ENCODE measurements at regions not wholly inside any gene's neighbourhood (a gene's known extent, or its start where the extent isn't known, plus 50 kb on each side); places are given as distances from the start of the nearest gene placed in this dataset.

DNA sequence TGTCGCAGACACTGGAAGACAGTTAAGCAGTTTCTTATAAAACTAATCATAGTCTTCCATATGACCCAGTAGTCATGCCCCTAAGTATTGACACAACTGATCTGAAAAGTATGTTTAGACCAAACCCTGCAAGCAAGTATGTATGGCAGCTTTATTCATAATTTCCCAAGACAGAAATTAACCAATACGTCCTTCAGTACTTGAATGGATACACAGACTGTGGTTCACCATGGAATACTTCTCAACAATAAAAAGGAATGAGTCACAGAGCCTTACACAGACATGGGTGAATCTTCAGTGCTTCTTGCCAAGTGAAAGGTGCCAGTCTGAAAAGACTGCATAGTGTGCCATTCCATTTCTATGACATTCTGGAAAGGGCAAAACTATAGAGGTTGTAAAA, 50.2 kb upstream of the AKR1E2 start:
- Histone ChIP-seq H3K27ac (replicated peaks) (no peak overlapping the region), H3K4me3 (replicated peaks; ENCODE audit: insufficient read depth, low read length) (no peak overlapping the region), H3K27me3 (ENCODE audit: insufficient read depth, poor library complexity, severe bottlenecking) (no peaks in the 10 kb centered on the region)
- no peak for DNase-seq (ENCODE audit: low read depth in 1 of 2, low spot score in 1 of 2)
- TF ChIP-seq, protein P1, sequence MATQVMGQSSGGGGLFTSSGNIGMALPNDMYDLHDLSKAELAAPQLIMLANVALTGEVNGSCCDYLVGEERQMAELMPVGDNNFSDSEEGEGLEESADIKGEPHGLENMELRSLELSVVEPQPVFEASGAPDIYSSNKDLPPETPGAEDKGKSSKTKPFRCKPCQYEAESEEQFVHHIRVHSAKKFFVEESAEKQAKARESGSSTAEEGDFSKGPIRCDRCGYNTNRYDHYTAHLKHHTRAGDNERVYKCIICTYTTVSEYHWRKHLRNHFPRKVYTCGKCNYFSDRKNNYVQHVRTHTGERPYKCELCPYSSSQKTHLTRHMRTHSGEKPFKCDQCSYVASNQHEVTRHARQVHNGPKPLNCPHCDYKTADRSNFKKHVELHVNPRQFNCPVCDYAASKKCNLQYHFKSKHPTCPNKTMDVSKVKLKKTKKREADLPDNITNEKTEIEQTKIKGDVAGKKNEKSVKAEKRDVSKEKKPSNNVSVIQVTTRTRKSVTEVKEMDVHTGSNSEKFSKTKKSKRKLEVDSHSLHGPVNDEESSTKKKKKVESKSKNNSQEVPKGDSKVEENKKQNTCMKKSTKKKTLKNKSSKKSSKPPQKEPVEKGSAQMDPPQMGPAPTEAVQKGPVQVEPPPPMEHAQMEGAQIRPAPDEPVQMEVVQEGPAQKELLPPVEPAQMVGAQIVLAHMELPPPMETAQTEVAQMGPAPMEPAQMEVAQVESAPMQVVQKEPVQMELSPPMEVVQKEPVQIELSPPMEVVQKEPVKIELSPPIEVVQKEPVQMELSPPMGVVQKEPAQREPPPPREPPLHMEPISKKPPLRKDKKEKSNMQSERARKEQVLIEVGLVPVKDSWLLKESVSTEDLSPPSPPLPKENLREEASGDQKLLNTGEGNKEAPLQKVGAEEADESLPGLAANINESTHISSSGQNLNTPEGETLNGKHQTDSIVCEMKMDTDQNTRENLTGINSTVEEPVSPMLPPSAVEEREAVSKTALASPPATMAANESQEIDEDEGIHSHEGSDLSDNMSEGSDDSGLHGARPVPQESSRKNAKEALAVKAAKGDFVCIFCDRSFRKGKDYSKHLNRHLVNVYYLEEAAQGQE (IDR thresholded peaks at IDR 0.05; ENCODE audit: insufficient replicate concordance, low read depth): no peak
- TF ChIP-seq SPI1 (IDR thresholded peaks at IDR 0.05; ENCODE audit: borderline replicate concordance, low read depth) (no peak), GABPA (IDR thresholded peaks at IDR 0.05; ENCODE audit: low read depth) (no peak), POLR2AphosphoS5 (IDR thresholded peaks at IDR 0.05; ENCODE audit: low read depth) (no peak)
- TF ChIP-seq, protein P2, sequence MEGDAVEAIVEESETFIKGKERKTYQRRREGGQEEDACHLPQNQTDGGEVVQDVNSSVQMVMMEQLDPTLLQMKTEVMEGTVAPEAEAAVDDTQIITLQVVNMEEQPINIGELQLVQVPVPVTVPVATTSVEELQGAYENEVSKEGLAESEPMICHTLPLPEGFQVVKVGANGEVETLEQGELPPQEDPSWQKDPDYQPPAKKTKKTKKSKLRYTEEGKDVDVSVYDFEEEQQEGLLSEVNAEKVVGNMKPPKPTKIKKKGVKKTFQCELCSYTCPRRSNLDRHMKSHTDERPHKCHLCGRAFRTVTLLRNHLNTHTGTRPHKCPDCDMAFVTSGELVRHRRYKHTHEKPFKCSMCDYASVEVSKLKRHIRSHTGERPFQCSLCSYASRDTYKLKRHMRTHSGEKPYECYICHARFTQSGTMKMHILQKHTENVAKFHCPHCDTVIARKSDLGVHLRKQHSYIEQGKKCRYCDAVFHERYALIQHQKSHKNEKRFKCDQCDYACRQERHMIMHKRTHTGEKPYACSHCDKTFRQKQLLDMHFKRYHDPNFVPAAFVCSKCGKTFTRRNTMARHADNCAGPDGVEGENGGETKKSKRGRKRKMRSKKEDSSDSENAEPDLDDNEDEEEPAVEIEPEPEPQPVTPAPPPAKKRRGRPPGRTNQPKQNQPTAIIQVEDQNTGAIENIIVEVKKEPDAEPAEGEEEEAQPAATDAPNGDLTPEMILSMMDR (IDR thresholded peaks at IDR 0.05; ENCODE audit: insufficient read depth, low read length): no peak

DNA sequence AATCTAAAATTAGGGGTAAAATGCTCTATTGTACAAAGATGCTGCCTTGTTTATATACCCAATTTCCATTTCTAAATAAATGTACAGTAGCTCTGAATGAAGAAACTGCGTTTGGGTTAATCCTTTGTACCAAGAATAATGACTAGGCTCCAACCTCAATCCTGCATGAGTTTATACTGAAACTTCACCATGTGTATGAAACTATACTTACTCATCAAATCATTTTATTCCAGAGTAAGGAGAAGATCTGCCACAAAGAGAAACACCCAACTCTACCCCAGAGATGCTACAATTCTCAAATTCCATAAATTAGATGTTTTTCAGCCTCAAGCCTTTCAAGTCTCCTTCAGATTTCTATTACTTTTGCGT, 53.8 kb upstream of the AKR1E2 start:
- H3K27ac ChIP-seq (replicated peaks): no peak overlapping the region
- TF ChIP-seq GABPA (IDR thresholded peaks at IDR 0.05; ENCODE audit: low read depth) (no peak), SPI1 (IDR thresholded peaks at IDR 0.05; ENCODE audit: borderline replicate concordance, low read depth) (no peak), POLR2AphosphoS5 (IDR thresholded peaks at IDR 0.05; ENCODE audit: low read depth) (no peak)
- TF ChIP-seq, protein P2 (IDR thresholded peaks at IDR 0.05; ENCODE audit: insufficient read depth, low read length): no peak
- TF ChIP-seq, protein P1 (IDR thresholded peaks at IDR 0.05; ENCODE audit: insufficient replicate concordance, low read depth): no peak
- no peaks in the 10 kb centered on the region for H3K27me3 ChIP-seq (ENCODE audit: insufficient read depth, poor library complexity, severe bottlenecking)
- no peak overlapping the region for H3K4me3 ChIP-seq (replicated peaks; ENCODE audit: insufficient read depth, low read length)
- no peak for DNase-seq (ENCODE audit: low read depth in 1 of 2, low spot score in 1 of 2)

DNA sequence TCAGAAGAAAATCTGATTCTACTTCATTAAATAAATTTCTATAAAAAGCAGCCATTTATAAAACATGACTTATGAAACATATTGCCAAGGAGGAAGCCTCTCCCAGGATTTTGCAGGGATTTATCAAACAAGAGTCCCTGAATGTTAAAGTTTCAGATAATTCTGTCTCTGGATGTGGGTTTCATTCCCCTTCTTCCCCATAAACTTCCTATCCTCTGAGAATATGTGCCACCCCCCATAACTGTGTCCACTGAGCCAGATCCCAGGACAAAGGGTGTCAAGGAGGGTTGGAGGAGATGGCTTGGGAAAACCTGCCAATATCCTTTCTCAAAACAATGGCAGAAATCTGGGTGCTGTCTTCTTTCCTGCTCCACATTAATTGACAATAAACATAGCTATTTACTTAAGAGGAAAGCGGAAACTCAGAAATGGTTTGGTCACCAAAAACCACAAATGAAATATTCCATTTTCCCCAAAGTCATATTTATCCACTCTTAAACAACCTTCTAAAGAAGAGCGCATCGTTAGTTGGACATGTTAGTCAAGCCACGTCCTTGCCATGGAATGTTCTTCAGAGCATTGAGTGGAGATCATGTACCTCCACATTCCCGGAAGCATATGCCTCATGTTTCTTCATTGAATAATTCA, 54.3 kb upstream of the AKR1E2 start:
- no peaks in the 10 kb centered on the region for H3K27me3 ChIP-seq (ENCODE audit: insufficient read depth, poor library complexity, severe bottlenecking)
- TF ChIP-seq SPI1 (IDR thresholded peaks at IDR 0.05; ENCODE audit: borderline replicate concordance, low read depth) (no peak), POLR2AphosphoS5 (IDR thresholded peaks at IDR 0.05; ENCODE audit: low read depth) (no peak), GABPA (IDR thresholded peaks at IDR 0.05; ENCODE audit: low read depth) (no peak)
- TF ChIP-seq, protein P1 (IDR thresholded peaks at IDR 0.05; ENCODE audit: insufficient replicate concordance, low read depth): no peak
- no peak overlapping the region for H3K27ac ChIP-seq (replicated peaks)
- no peak overlapping the region for H3K4me3 ChIP-seq (replicated peaks; ENCODE audit: insufficient read depth, low read length)
- no peak for DNase-seq (ENCODE audit: low read depth in 1 of 2, low spot score in 1 of 2)
